ENCODE measurements at regions not wholly inside any gene's neighbourhood (a gene's known extent, or its start where the extent isn't known, plus 50 kb on each side); places are given as distances from the start of the nearest gene placed in this dataset.

GRCh38 chr2:74745766-74746165 lies 88.2 kb upstream of the HK2 start:
- Mint-ChIP-seq H3K9me3 (no peaks in the 10 kb centered on the region), H3K4me1 (ENCODE audit: low read depth) (no peaks in the 10 kb centered on the region), H3K36me3 (ENCODE audit: low read depth) (no peaks in the 10 kb centered on the region), H3K27me3 (ENCODE audit: insufficient read depth) (peaks cover 9% of the 10 kb centered on the region), H3K4me3 (no peak overlapping the region), H3K27ac (no peak overlapping the region)
- intact Hi-C loops (cut with micrococcal nuclease): no loop called here
- DNase-seq (ENCODE audit: low spot score): no peak

GRCh38 chr2:74746480-74746879 lies 87.4 kb upstream of the HK2 start:
- DNase-seq (ENCODE audit: low spot score): no peak
- no peaks in the 10 kb centered on the region for H3K9me3 Mint-ChIP-seq
- H3K27me3 Mint-ChIP-seq (ENCODE audit: insufficient read depth): peaks cover 9% of the 10 kb centered on the region
- intact Hi-C loops (cut with micrococcal nuclease): no loop called here
- no peaks in the 10 kb centered on the region for H3K4me1 Mint-ChIP-seq (ENCODE audit: low read depth)
- no peak overlapping the region for H3K27ac Mint-ChIP-seq
- no peaks in the 10 kb centered on the region for H3K36me3 Mint-ChIP-seq (ENCODE audit: low read depth)
- H3K4me3 Mint-ChIP-seq: no peak overlapping the region

GRCh38 chr2:74747411-74748080 lies 86.4 kb upstream of the HK2 start:
- Mint-ChIP-seq H3K36me3 (ENCODE audit: low read depth) (no peaks in the 10 kb centered on the region), H3K27me3 (ENCODE audit: insufficient read depth) (peaks cover 15% of the 10 kb centered on the region), H3K27ac (no peak overlapping the region), H3K9me3 (no peaks in the 10 kb centered on the region), H3K4me3 (no peak overlapping the region), H3K4me1 (ENCODE audit: low read depth) (no peaks in the 10 kb centered on the region)
- intact Hi-C loops (cut with micrococcal nuclease): no loop called here
- DNase-seq (ENCODE audit: low spot score): no peak

GRCh38 chr2:74748665-74749064 lies 85.3 kb upstream of the HK2 start:
- Mint-ChIP-seq H3K27me3 (ENCODE audit: insufficient read depth) (peaks cover 15% of the 10 kb centered on the region), H3K36me3 (ENCODE audit: low read depth) (no peaks in the 10 kb centered on the region), H3K9me3 (no peaks in the 10 kb centered on the region), H3K27ac (no peak overlapping the region), H3K4me3 (no peak overlapping the region), H3K4me1 (ENCODE audit: low read depth) (no peaks in the 10 kb centered on the region)
- intact Hi-C loops (cut with micrococcal nuclease): no loop called here
- no peak for DNase-seq (ENCODE audit: low spot score)

- H3K27ac Mint-ChIP-seq: no peak overlapping the region
- no peak overlapping the region for H3K4me3 Mint-ChIP-seq
- intact Hi-C loops (cut with micrococcal nuclease): no loop called here
- DNase-seq (ENCODE audit: low spot score): no peak
- no peaks in the 10 kb centered on the region for H3K9me3 Mint-ChIP-seq
- H3K36me3 Mint-ChIP-seq (ENCODE audit: low read depth): no peaks in the 10 kb centered on the region
- H3K4me1 Mint-ChIP-seq (ENCODE audit: low read depth): no peaks in the 10 kb centered on the region
- H3K27me3 Mint-ChIP-seq (ENCODE audit: insufficient read depth): peaks cover 15% of the 10 kb centered on the region
These were observed 84.5 kb upstream of the HK2 start for GRCh38 chr2:74749432-74749831.

GRCh38 chr2:74751981-74752851 lies 81.7 kb upstream of the HK2 start:
- no peaks in the 10 kb centered on the region for H3K4me1 Mint-ChIP-seq (ENCODE audit: low read depth)
- DNase-seq (ENCODE audit: low spot score): no peak
- no peak overlapping the region for H3K27ac Mint-ChIP-seq
- H3K9me3 Mint-ChIP-seq: peaks cover 9% of the 10 kb centered on the region
- peaks cover 11% of the 10 kb centered on the region for H3K27me3 Mint-ChIP-seq (ENCODE audit: insufficient read depth)
- H3K4me3 Mint-ChIP-seq: no peak overlapping the region
- intact Hi-C loops (cut with micrococcal nuclease): no loop called here
- peaks cover 4% of the 10 kb centered on the region for H3K36me3 Mint-ChIP-seq (ENCODE audit: low read depth)

- H3K9me3 Mint-ChIP-seq: peaks cover 9% of the 10 kb centered on the region
- DNase-seq (ENCODE audit: low spot score): no peak
- no peaks in the 10 kb centered on the region for H3K4me1 Mint-ChIP-seq (ENCODE audit: low read depth)
- intact Hi-C loops (cut with micrococcal nuclease): no loop called here
- peaks cover 4% of the 10 kb centered on the region for H3K36me3 Mint-ChIP-seq (ENCODE audit: low read depth)
- no peak overlapping the region for H3K4me3 Mint-ChIP-seq
- H3K27me3 Mint-ChIP-seq (ENCODE audit: insufficient read depth): peaks cover 7% of the 10 kb centered on the region
- H3K27ac Mint-ChIP-seq: no peak overlapping the region
These were observed 78.5 kb upstream of the HK2 start for GRCh38 chr2:74755386-74755785.

- Mint-ChIP-seq H3K36me3 (ENCODE audit: low read depth) (peaks cover 4% of the 10 kb centered on the region), H3K4me1 (ENCODE audit: low read depth) (no peaks in the 10 kb centered on the region)
- intact Hi-C loops (cut with micrococcal nuclease): no loop called here
These were observed 77.5 kb upstream of the HK2 start for GRCh38 chr2:74756356-74756890.

GRCh38 chr2:74759986-74760385 lies 73.9 kb upstream of the HK2 start:
- H3K9me3 Mint-ChIP-seq: peaks cover 9% of the 10 kb centered on the region
- H3K27ac Mint-ChIP-seq: no peak overlapping the region
- peaks cover 4% of the 10 kb centered on the region for H3K36me3 Mint-ChIP-seq (ENCODE audit: low read depth)
- peaks cover 10% of the 10 kb centered on the region for H3K4me1 Mint-ChIP-seq (ENCODE audit: low read depth)
- H3K27me3 Mint-ChIP-seq (ENCODE audit: insufficient read depth): no peaks in the 10 kb centered on the region
- intact Hi-C loops (cut with micrococcal nuclease): no loop called here
- no peak for DNase-seq (ENCODE audit: low spot score)
- H3K4me3 Mint-ChIP-seq: no peak overlapping the region

More at GRCh38 chr2:74756356-74756890, 77.5 kb upstream of the HK2 start:
- Mint-ChIP-seq H3K27ac (no peak overlapping the region), H3K4me3 (no peak overlapping the region), H3K9me3 (peaks cover 9% of the 10 kb centered on the region), H3K27me3 (ENCODE audit: insufficient read depth) (peaks cover 6% of the 10 kb centered on the region)
- DNase-seq (ENCODE audit: low spot score): no peak

- no peak overlapping the region for H3K4me3 Mint-ChIP-seq
- peaks cover 6% of the 10 kb centered on the region for H3K9me3 Mint-ChIP-seq
- DNase-seq (ENCODE audit: low spot score): no peak
- intact Hi-C loops (cut with micrococcal nuclease): no loop called here
- H3K27ac Mint-ChIP-seq: no peak overlapping the region
- H3K36me3 Mint-ChIP-seq (ENCODE audit: low read depth): peaks cover 4% of the 10 kb centered on the region
- H3K4me1 Mint-ChIP-seq (ENCODE audit: low read depth): peaks cover 13% of the 10 kb centered on the region
- no peaks in the 10 kb centered on the region for H3K27me3 Mint-ChIP-seq (ENCODE audit: insufficient read depth)
These were observed 72.9 kb upstream of the HK2 start for GRCh38 chr2:74760875-74761630.

- Mint-ChIP-seq H3K9me3 (no peaks in the 10 kb centered on the region), H3K27ac (no peak overlapping the region), H3K27me3 (ENCODE audit: insufficient read depth) (peaks cover 5% of the 10 kb centered on the region), H3K4me1 (ENCODE audit: low read depth) (peaks cover 13% of the 10 kb centered on the region), H3K4me3 (no peak overlapping the region), H3K36me3 (ENCODE audit: low read depth) (no peaks in the 10 kb centered on the region)
- intact Hi-C loops (cut with micrococcal nuclease): no loop called here
- no peak for DNase-seq (ENCODE audit: low spot score)
These were observed 71.1 kb upstream of the HK2 start for GRCh38 chr2:74762789-74763188.

GRCh38 chr2:74763962-74764428 lies 69.9 kb upstream of the HK2 start:
- Mint-ChIP-seq H3K36me3 (ENCODE audit: low read depth) (no peaks in the 10 kb centered on the region), H3K27me3 (ENCODE audit: insufficient read depth) (peaks cover 5% of the 10 kb centered on the region), H3K27ac (no peak overlapping the region), H3K9me3 (no peaks in the 10 kb centered on the region), H3K4me3 (no peak overlapping the region), H3K4me1 (ENCODE audit: low read depth) (peaks cover 13% of the 10 kb centered on the region)
- intact Hi-C loops (cut with micrococcal nuclease): no loop called here
- DNase-seq (ENCODE audit: low spot score): no peak
